T47D (cell line): ENCODE measurements at regions not wholly inside any gene's neighbourhood (a gene's known extent, or its start where the extent isn't known, plus 50 kb on each side); places are given as distances from the start of the nearest gene placed in this dataset.

ENCODE experiments used
- DNase-seq, 2 experiments: peaks; one replicate each; pipeline versions ENCODE4 v3.0.0 to v3.0.0-alpha.2; 2011 to 2012; ENCODE audit warnings: low read depth in 1 of 2, low spot score in 1 of 2
- JUND ChIP-seq: IDR thresholded peaks from 2 replicates; pipeline ENCODE4 v1.6.1; 2012; ENCODE audit warnings: low read depth
- in situ Hi-C: cut with HindIII; loops from 2 replicates; pipeline ENCODE4 v1.10.0; 2016; ENCODE audit warnings: low sequenced_read_pairs, low pct_unique_long_range_greater_than_20kb

GRCh38 chr16:66224186-66224585 lies 142.3 kb upstream of the CDH5 start:
- no peak for DNase-seq
- in situ Hi-C loops = no loop called here
- TF ChIP-seq JUND = no peak

- in situ Hi-C loops = no loop called here
- DNase-seq = no peak
- no peak for TF ChIP-seq JUND
Measured at GRCh38 chr16:66223176-66223780, 143.2 kb upstream of the CDH5 start.

GRCh38 chr16:66222756-66223155 lies 143.7 kb upstream of the CDH5 start:
- DNase-seq = no peak
- no peak for TF ChIP-seq JUND
- in situ Hi-C loops = no loop called here

- DNase-seq = no peak
- TF ChIP-seq JUND = no peak
Measured at GRCh38 chr16:66220702-66221101, 145.8 kb upstream of the CDH5 start.

GRCh38 chr16:66219491-66219890 lies 147.0 kb upstream of the CDH5 start:
- no peak for TF ChIP-seq JUND
- no peak for DNase-seq
- in situ Hi-C loops = no loop called here

More at GRCh38 chr16:66220702-66221101, 145.8 kb upstream of the CDH5 start:
- in situ Hi-C loops = no loop called here

GRCh38 chr16:66212428-66212827 lies 154.1 kb upstream of the CDH5 start:
- no peak for TF ChIP-seq JUND
- in situ Hi-C loops = no loop called here

GRCh38 chr16:66211651-66212050 lies 154.8 kb upstream of the CDH5 start:
- no peak for TF ChIP-seq JUND
- no peak for DNase-seq
- in situ Hi-C loops = no loop called here

More at GRCh38 chr16:66212428-66212827, 154.1 kb upstream of the CDH5 start:
- no peak for DNase-seq

GRCh38 chr16:66207883-66208265 lies 158.6 kb upstream of the CDH5 start:
- TF ChIP-seq JUND = no peak
- in situ Hi-C loops = no loop called here
- DNase-seq = no peak

- in situ Hi-C loops = no loop called here
- DNase-seq = no peak
- no peak for TF ChIP-seq JUND
Measured at GRCh38 chr16:66207139-66207882, 159.2 kb upstream of the CDH5 start.

GRCh38 chr16:66206363-66206762 lies 160.1 kb upstream of the CDH5 start:
- no peak for DNase-seq
- in situ Hi-C loops = no loop called here
- TF ChIP-seq JUND = no peak

GRCh38 chr16:66205287-66206231 lies 160.9 kb upstream of the CDH5 start:
- no peak for DNase-seq
- in situ Hi-C loops = no loop called here
- no peak for TF ChIP-seq JUND

- in situ Hi-C loops = no loop called here
- DNase-seq = no peak
- no peak for TF ChIP-seq JUND
Measured at GRCh38 chr16:66204756-66205155, 161.7 kb upstream of the CDH5 start.

GRCh38 chr16:66203476-66203875 lies 163.0 kb upstream of the CDH5 start:
- no peak for DNase-seq
- in situ Hi-C loops = no loop called here

More at GRCh38 chr16:66203476-66203875, 163.0 kb upstream of the CDH5 start:
- no peak for TF ChIP-seq JUND
